NAMALWA (cell line): ENCODE measurements at regions not wholly inside any gene's neighbourhood (a gene's known extent, or its start where the extent isn't known, plus 50 kb on each side); places are given as distances from the start of the nearest gene placed in this dataset.
A peak's percentile ranks its signal among the peaks of the same experiment; 100 is the strongest.

Experiments used
- DNase-seq: peaks from one replicate; pipeline ENCODE4 v3.0.0-alpha.2; 2015; ENCODE audit warnings: low spot score

GRCh38 chr5:56686337-56687195 lies 128.8 kb upstream of the MAP3K1 start:
- DNase-seq, result peak; percentile 65

GRCh38 chr5:56685503-56686217 lies 129.7 kb upstream of the MAP3K1 start:
- DNase-seq, result peak; percentile 16

DNA sequence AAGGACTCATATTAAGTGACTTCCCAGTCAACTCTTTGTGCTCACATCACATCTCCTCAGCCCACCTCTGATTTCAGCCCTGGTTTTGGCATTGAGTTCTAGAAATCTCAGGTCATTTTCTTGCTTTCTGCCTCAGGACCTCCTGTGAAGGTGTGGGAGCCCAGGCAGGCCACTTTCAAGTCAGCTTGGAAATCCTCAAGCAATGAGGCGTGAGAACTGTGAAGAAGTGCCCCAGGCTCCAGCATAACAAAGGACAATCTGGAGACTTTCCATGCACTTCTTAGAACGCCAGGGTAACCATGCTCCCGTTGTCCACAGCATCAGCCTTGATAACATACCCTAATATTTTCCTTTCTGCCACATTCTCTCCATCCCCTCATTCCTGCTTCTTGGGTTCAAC lies 131.2 kb upstream of the MAP3K1 start:
- DNase-seq, result no peak

GRCh38 chr5:56683733-56684132 lies 131.6 kb upstream of the MAP3K1 start:
- no peak for DNase-seq

- no peak for DNase-seq
Observed at GRCh38 chr5:56683281-56683680, 132.1 kb upstream of the MAP3K1 start.

DNA sequence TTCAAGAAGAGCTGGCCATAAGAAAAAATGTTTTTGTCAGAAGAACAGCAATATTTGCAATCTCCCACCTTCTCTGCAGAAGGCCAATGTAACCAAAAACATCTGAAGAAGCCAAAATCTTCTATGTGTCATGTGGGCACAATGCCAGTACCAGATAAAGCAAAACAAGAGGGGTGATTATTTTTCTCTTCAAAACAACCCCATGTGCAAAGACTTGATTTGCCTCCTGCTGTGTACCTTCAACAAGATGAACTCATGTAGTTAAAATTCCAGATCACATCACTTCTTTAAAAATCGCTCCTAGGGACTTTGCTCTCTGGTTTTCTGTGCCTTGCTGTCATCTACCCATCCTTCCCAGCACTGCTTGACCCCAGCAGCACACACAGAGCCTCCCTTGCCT lies 134.0 kb upstream of the MAP3K1 start:
- DNase-seq, result no peak

GRCh38 chr5:56680731-56681130 lies 134.6 kb upstream of the MAP3K1 start:
- no peak for DNase-seq

DNA sequence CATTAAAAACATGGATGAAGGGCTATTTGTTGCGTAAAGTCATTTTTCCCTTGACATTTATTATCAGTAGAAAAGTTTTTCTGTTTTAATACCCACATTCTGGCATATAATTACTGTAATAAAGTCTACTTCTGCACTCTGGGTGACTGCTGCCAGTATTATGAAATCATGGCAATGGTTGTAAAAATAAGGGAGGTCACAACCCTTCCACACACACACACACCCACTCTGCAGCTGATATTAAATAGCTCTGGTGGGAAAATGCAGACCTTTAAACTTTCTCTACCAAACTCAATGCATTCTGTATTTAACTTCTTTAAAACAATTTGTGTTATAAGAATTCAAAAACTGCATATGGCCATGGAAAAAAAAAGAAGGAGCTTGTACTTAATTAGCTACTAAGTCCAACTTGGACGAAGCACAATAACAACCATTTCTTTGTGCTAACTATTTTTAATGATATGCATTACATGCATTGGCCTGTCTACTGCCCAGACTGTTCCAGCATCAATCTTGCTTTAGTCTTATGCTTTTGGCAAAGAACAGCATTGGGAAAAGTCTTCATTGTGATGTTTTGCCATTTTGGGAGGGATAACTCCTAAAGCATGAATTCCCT lies 137.6 kb upstream of the MAP3K1 start:
- no peak for DNase-seq

DNA sequence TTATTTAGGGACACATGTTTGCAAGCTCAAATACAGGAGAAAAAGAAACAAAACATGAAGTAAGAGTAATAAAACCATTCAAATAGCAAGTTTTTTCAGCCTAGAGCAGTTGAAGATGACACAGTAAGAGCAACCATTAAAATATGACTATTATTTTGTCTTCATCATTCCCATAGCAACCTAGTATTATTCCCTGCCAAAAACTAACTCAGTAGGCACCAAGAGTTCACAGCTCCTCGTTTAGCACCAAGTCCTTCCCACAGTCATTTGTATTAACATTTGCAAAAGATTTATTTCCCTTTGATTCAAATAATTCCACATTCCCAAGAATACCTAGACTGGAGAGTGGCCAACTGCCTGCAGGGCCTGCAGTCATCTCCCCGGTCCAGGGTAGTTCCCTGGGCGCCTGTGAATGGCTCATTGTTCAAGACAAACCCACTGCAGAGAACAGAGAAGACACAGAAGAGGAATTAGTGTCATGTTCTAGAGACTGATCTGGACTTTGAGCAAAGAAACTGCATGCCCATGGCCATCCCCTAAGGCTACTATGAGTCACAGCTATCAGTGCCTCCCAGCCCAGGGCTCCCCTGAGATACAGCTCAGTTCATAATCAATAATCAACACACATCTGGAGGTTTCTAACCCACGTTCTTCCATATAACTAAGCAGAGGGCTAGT lies 139.1 kb upstream of the MAP3K1 start:
- DNase-seq, result no peak

- DNase-seq, result no peak
Observed at GRCh38 chr5:56674441-56674840, 140.9 kb upstream of the MAP3K1 start.

GRCh38 chr5:56673171-56673570 lies 142.2 kb upstream of the MAP3K1 start:
- DNase-seq, result no peak

- DNase-seq, result no peak
Observed at GRCh38 chr5:56671571-56671970, 143.8 kb upstream of the MAP3K1 start.

DNA sequence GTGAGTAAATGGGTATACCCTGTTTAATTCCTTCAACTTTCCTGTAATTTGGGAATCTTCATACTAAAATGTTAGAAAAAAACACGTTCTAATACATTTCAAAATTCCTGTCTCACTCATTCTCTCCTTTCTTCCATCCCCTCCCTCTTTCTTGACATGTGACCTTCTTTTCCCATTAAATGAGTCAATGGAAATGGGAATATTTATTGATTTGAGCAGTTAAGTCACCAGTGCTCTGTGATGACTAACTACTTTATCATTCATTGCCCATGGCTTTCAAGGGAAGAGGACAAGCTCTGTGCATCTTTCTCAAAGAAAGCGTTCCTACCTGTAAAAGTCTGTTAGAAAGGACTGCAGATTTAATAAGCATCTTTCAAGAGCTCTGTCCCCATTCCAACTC lies 144.4 kb upstream of the MAP3K1 start:
- no peak for DNase-seq

DNA sequence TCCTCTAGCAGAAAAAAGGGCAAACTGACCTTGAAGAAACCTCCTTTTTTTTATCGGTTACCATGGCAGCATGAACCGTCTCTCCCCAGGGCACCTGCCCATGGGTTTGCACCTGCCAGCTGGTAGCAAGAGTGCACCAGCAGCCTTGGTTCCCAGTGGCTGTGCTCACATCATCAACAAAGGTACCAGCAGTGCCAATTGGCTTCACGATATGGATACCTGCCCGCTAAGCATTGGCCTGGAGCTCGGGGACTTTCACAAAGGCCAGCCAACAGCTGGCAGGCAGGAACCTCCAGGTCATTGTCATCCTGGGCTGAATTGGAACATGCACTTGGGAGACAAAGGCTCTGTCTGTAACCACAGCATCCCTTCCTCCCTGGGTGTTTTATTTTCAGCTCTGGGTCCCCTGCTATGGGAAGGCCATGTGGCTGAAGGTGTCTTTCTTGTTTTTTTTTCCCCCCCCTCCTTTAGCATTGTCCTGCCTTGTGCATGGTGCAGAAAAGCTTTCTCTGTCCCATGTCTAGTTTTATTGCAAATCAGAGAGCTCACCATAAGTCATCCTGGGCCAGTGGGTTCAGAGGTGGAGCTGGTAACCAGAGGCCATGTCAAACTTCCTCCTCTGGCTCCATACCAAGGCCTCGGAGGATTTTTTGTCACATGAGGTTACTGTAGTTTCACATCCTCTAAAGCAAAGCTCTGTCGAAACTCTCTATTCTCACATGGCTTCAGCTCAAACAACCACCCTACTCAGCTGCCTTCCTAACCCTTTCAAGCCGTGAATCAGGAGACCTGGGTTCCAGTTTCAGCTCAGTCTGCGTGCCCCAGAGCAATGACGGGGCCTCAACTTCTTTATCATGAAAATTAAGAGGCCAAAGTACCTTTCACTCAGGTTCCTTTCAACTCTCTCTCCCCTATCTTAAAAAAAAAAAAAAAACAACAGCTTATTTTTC lies 145.5 kb upstream of the MAP3K1 start:
- DNase-seq, result peak; percentile 93

DNA sequence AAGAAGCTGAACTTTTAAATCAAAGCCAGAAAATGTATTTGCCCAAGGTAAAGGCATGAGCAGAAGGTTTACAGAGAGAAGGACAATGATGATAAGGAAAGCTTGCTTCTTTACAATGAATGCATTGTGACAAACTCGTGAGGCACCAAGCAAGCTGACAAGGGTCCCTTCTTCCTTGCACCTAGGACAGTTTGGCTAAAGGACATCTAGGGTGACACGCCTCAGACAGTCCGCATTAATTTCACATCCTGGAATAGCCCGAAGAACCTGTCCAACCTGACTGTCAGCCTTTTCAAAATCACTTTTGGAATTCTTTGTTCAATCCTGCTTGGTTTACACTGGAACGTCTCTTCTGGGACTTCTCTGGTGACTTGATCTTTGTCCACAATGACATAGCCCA lies 146.4 kb upstream of the MAP3K1 start:
- DNase-seq, result no peak

DNA sequence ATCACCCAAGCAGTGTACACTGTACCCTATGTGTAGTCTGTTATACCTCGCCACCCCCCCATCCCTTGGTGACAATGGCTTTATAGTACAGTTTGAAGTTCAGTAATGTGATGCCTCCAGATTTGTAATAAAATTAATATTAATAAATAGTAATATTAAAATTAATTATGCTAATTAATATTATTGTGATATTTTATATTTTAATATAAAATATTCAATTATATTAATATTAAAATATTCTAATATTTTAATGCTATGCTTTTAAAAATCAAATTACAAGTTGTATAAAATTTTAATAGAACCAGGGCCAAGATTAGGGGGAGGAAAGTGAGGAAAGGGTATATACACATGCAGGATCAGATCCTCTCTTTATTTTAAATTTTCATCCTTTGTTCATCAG lies 147.7 kb upstream of the MAP3K1 start:
- DNase-seq, result no peak

- DNase-seq, result no peak
Observed at GRCh38 chr5:56666901-56667300, 148.4 kb upstream of the MAP3K1 start.

DNA sequence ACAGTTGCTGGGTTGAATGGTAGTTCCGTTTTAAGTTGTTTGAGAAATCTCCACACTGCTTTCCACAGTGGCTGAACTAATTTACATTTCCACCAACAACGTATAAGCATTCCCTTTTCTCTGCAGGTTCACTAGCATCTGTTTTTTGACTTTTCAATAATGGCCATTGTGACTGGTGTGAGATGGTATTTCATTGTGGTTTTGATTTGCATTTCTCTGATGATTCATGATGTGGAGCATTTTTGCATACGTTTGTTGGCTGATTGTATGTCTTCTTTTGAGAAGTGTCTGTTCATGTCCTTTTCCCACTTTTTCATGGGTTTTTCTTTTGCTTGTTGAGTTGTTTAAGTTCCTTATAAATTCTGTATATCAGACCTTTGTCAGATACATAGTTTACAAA lies 150.2 kb upstream of the MAP3K1 start:
- DNase-seq, result peak; percentile 31

DNA sequence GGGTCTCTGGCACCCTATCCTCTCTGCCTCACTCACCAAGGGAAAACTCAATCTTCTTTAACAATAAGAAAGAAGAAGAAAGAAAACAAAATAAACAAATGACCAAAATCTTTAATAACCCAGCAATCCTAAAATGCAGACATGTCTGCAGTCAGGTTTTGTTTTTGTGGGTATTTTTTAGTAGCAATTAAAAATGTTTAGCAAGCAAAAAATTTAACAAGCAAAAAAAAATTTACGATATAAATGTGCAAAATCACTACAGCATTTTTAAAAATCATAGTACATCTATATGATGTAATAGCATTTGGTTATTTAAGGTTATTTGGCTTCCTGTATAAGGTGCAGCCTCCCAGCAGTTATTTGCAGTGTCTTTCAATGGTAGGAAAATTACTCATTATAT lies 151.3 kb upstream of the MAP3K1 start:
- DNase-seq, result no peak

DNA sequence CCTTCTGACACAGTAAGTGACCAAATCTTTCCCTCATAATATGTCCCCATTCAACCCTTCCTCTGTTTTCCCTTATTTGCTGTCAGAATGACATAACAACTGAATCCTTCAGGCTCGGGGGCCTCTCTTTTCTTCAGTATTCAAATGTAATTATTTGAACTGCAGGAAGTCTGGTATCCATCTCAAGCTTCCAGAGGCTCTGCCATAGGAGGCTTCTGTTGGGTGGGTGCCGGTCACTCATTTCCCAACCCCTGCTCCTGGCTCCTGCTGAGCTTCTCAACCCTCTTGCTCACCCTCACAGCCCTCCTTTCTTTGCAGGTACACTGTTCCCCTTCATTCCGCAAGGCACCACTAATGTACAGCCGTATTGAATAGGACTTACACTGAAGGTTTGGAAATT lies 151.8 kb upstream of the MAP3K1 start:
- no peak for DNase-seq

DNA sequence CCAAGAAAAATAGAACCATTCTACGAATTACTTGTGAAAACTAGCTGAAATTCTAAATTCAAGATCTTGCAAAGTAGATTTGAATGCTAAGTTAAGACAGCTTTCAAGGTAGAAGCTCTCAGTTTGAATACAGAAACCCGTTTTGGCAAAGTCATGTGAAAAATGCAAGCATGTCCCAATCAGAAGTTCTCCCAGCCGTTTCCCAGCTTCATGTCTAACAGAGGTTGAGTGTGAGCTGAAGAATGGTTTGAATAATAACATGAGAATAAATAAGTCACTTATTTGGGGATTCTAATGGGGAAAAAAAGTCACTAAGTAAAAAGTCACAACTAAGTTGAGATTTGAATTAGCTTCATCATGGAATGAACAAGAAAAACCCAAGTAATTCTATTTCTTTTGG lies 152.5 kb upstream of the MAP3K1 start:
- no peak for DNase-seq
